CD4-positive, alpha-beta T cell (primary cell): ENCODE measurements at regions not wholly inside any gene's neighbourhood (a gene's known extent, or its start where the extent isn't known, plus 50 kb on each side); places are given as distances from the start of the nearest gene placed in this dataset.
"Not testable (repeated sequence)": the region's sequence is repeated elsewhere in the genome, so short reads cannot be mapped to it uniquely, and the experiment has no call there.

ENCODE experiments used
- ATAC-seq: fragments of 200-7000 bp; cut with Tn5 transposase; one replicate; pipeline ENCODE4 v1.10.0; 2022; ENCODE audit warnings: mild to moderate bottlenecking; ENCODE audit not compliant: poor library complexity
- CTCF ChIA-PET: fragments of 350-600 bp; sonication (Branson Sonifier 250); formaldehyde crosslinking; loops from one replicate; lab custom pipeline; 2021; ENCODE audit warnings: antibody characterized with exemption, inconsistent platforms; lab: Charles Lee
- POLR2A ChIA-PET: fragments of 350-600 bp; sonication (Branson Sonifier 250); formaldehyde crosslinking; loops from one replicate; lab custom pipeline; 2021; ENCODE audit warnings: antibody characterized with exemption, inconsistent platforms; lab: Charles Lee
- DNase-seq, 14 experiments: peaks; one replicate each; pipeline ENCODE4 v3.0.0-alpha.2; 2013 to 2020; ENCODE audit warnings: mixed read lengths in 2 of 14
- H3K27ac ChIP-seq, 2 donors: one replicate each; pipeline versions ENCODE4 v1.5.1 to v1.7.0; 2013; ENCODE audit warnings: low read length in 2 of 2, low read depth in 1 of 2, mild to moderate bottlenecking in 1 of 2
- H3K27me3 ChIP-seq, 2 experiments: 1 replicate in 1 of 2; 2 replicates in 1 of 2; pipeline versions ENCODE4 v1.6.1 to v1.7.0; 2013; ENCODE audit warnings: low read length in 2 of 2, control low read depth in 1 of 2, mild to moderate bottlenecking in 1 of 2, moderate library complexity in 1 of 2; ENCODE audit not compliant: insufficient read depth in 2 of 2, control insufficient read depth in 1 of 2
- H3K36me3 ChIP-seq: one replicate; pipeline ENCODE4 v1.6.1; 2013; ENCODE audit warnings: low read length, control low read depth; ENCODE audit not compliant: insufficient read depth
- H3K4me1 ChIP-seq: one replicate; pipeline ENCODE4 v1.6.1; 2013; ENCODE audit warnings: low read length, control low read depth; ENCODE audit not compliant: insufficient read depth
- H3K4me3 ChIP-seq: one replicate; pipeline ENCODE4 v1.5.1; 2013; ENCODE audit warnings: mild to moderate bottlenecking, low read length, moderate library complexity
- H3K9me3 ChIP-seq, 2 experiments: 1 replicate in 1 of 2; 2 replicates in 1 of 2; pipeline versions ENCODE4 v1.6.1 to v1.7.0; 2013; ENCODE audit warnings: low read length in 2 of 2, mild to moderate bottlenecking in 2 of 2, control low read depth in 1 of 2, moderate library complexity in 1 of 2; ENCODE audit not compliant: control insufficient read depth in 1 of 2, insufficient read depth in 1 of 2
- H3K27ac Mint-ChIP-seq: one replicate; pipeline ENCODE4 v1.8.0; 2020; ENCODE audit warnings: mixed read lengths
- H3K27me3 Mint-ChIP-seq: one replicate; pipeline ENCODE4 v1.8.0; 2021; ENCODE audit warnings: mixed read lengths
- H3K36me3 Mint-ChIP-seq: one replicate; pipeline ENCODE4 v1.8.0; 2021; ENCODE audit warnings: low read depth, mixed read lengths
- H3K4me1 Mint-ChIP-seq: one replicate; pipeline ENCODE4 v1.8.0; 2021; ENCODE audit warnings: low read depth, mixed read lengths
- H3K4me3 Mint-ChIP-seq: one replicate; pipeline ENCODE4 v1.8.0; 2020; ENCODE audit warnings: mild to moderate bottlenecking, mixed read lengths
- H3K9me3 Mint-ChIP-seq: one replicate; pipeline ENCODE4 v1.8.0; 2020; ENCODE audit warnings: mixed read lengths
- CTCF ChIP-seq: fragments of 200-600 bp; IDR thresholded peaks from one replicate; pipeline ENCODE4 v1.8.0; 2022; ENCODE audit warnings: antibody characterized with exemption, mild to moderate bottlenecking
- intact Hi-C, 2 experiments: fragments of 100-400 bp; cut with DNase I in 1 of 2; cut with micrococcal nuclease in 1 of 2; formaldehyde crosslinking; loops; one replicate each; pipeline versions ENCODE4 v1.15.1 to v1.9.0; 2023 to 2025; cut with DNase I, micrococcal nuclease

GRCh38 chr6:140713495-140713894 lies 1339.0 kb upstream of the CITED2 start:
- Histone ChIP-seq H3K4me3 (no peak overlapping the region), H3K4me1 (no peaks in the 10 kb centered on the region), H3K27me3 (no peaks in the 10 kb centered on the region), H3K27ac (no peak overlapping the region), H3K36me3 (no peaks in the 10 kb centered on the region), H3K9me3 (peaks cover 0 to 5% of the 10 kb centered on the region in 2 experiments)
- Mint-ChIP-seq H3K9me3 (peaks cover 7% of the 10 kb centered on the region), H3K4me1 (no peaks in the 10 kb centered on the region), H3K4me3 (no peak overlapping the region), H3K27me3 (no peaks in the 10 kb centered on the region), H3K36me3 (no peaks in the 10 kb centered on the region), H3K27ac (no peak overlapping the region)
- ChIA-PET POLR2A (no interaction called here), CTCF (no interaction called here)
- TF ChIP-seq CTCF, result no peak
- ATAC-seq (no peak), DNase-seq (no peak)
- intact Hi-C loops, result no loop called here

DNA sequence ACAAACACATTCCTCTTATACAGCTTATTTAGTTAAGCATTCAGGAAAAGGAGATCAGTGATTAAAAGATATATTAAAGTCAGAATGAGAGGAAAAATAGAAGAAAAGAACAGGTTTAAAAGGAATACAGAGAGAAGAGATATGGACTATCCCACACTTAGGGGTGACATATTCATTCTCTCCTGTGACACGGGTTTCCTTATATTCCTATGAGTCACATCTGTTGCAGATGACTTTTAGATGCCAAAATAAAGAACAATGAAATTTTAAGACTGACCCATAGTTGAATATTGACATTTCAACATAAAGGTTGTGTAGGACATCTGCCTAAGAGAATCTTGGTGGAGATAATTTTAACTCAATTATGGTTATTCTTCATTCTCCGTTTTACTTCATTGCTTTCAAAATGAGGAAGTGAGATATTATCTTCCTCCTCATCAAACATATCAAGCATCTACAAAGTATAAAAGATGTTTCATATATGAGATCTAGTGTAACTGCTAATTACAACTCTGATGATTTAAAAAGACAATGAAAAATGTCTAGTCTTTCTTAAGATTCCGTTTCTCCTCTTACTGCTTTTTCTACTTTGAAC lies 1336.7 kb upstream of the CITED2 start:
- no peaks in the 10 kb centered on the region for H3K36me3 Mint-ChIP-seq
- no peak for ATAC-seq
- no peaks in the 10 kb centered on the region for H3K36me3 ChIP-seq

DNA sequence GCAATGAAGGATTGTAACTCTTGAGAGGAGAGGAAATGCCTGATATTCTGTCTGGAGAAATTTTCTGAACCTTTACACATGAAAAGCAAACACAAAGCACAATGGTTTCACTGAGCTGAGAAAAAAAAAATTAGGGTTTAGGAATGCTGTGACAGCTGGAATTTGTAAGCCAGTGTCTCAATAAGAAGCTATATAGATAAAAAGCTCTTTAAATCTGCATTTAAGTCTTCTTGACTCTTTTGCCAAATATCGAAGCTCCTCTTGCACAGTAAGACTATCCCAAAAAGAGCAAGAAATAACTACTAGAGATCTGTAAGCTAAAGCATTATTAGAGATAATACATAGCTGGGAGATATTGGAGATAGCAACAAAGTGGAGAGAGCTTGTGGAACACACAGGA lies 1334.0 kb upstream of the CITED2 start:
- POLR2A ChIA-PET, result no interaction called here
- TF ChIP-seq CTCF, result no peak
- H3K27ac Mint-ChIP-seq, result no peak overlapping the region

More for the DNA sequence above, 1336.7 kb upstream of the CITED2 start:
- H3K4me1 Mint-ChIP-seq, result no peaks in the 10 kb centered on the region
- intact Hi-C loops, result no loop called here
- peaks cover 0 to 4% of the 10 kb centered on the region in 2 experiments for H3K9me3 ChIP-seq
- no peak overlapping the region for H3K27ac ChIP-seq
- no peaks in the 10 kb centered on the region for H3K27me3 Mint-ChIP-seq
- ChIA-PET CTCF (no interaction called here), POLR2A (interaction anchor here (0.6 kb wide), 1 partner anchor 206 kb away, joined by 4 read pairs; no protein-coding TSS in a partner anchor)
- no peak for TF ChIP-seq CTCF
- no peaks in the 10 kb centered on the region for H3K4me1 ChIP-seq
- no peak for DNase-seq
- no peaks in the 10 kb centered on the region for H3K9me3 Mint-ChIP-seq
- H3K4me3 ChIP-seq, result no peak overlapping the region
- no peaks in the 10 kb centered on the region for H3K27me3 ChIP-seq
- H3K4me3 Mint-ChIP-seq, result no peak overlapping the region
- H3K27ac Mint-ChIP-seq, result no peak overlapping the region

GRCh38 chr6:140704008-140704407 lies 1329.6 kb upstream of the CITED2 start:
- H3K27me3 ChIP-seq, H3K4me1 ChIP-seq, H3K36me3 ChIP-seq, CTCF ChIA-PET, H3K4me3 Mint-ChIP-seq, intact Hi-C loops, H3K36me3 Mint-ChIP-seq, H3K4me3 ChIP-seq, DNase-seq, H3K27me3 Mint-ChIP-seq, H3K4me1 Mint-ChIP-seq, H3K27ac Mint-ChIP-seq, H3K9me3 Mint-ChIP-seq, H3K27ac ChIP-seq, H3K9me3 ChIP-seq, ATAC-seq, POLR2A ChIA-PET: not testable (repeated sequence)

More for the DNA sequence above, 1334.0 kb upstream of the CITED2 start:
- Histone ChIP-seq H3K4me1 (no peaks in the 10 kb centered on the region), H3K27ac (no peak overlapping the region), H3K9me3 (no peaks in the 10 kb centered on the region), H3K36me3 (no peaks in the 10 kb centered on the region), H3K4me3 (no peak overlapping the region), H3K27me3 (no peaks in the 10 kb centered on the region)
- DNase-seq (no peak), ATAC-seq (no peak)
- intact Hi-C loops, result no loop called here
- Mint-ChIP-seq H3K9me3 (no peaks in the 10 kb centered on the region), H3K27me3 (no peaks in the 10 kb centered on the region), H3K4me1 (no peaks in the 10 kb centered on the region), H3K36me3 (no peaks in the 10 kb centered on the region), H3K4me3 (no peak overlapping the region)
- CTCF ChIA-PET, result no interaction called here
